HG02870 (cell line): ENCODE measurements at regions not wholly inside any gene's neighbourhood (a gene's known extent, or its start where the extent isn't known, plus 50 kb on each side); places are given as distances from the start of the nearest gene placed in this dataset.
"Not testable (repeated sequence)": the region's sequence is repeated elsewhere in the genome, so short reads cannot be mapped to it uniquely, and the experiment has no call there.

Source experiments
- ATAC-seq: cut with Tn5 transposase; IDR thresholded peaks from one replicate; pipeline ENCODE4 v1.9.1; 2021; ENCODE audit warnings: mild to moderate bottlenecking, moderate library complexity; ENCODE audit not compliant: unreplicated experiment

DNA sequence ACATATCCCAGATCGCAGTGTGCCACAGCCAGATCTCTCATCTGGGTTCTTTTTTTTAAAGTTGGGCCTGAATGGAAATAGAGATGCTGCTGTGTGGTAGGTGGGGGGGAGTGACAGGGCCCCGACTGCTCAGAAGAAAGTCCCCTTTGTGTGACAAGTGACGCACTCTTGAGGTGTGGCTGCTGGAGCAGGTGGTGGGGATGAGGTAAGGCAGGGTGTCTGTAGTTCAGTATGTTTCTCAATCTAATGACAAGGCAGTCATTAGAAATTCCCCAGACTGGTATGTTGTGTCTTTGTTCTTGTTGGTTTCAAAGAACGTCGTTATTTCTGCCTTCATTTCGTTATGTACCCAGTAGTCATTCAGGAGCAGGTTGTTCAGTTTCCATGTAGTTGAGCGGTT, 128.8 kb upstream of the TACR1 start:
- no peak for ATAC-seq

- ATAC-seq, result no peak
These were observed 128.0 kb upstream of the TACR1 start for GRCh38 chr2:75327334-75327733.

DNA sequence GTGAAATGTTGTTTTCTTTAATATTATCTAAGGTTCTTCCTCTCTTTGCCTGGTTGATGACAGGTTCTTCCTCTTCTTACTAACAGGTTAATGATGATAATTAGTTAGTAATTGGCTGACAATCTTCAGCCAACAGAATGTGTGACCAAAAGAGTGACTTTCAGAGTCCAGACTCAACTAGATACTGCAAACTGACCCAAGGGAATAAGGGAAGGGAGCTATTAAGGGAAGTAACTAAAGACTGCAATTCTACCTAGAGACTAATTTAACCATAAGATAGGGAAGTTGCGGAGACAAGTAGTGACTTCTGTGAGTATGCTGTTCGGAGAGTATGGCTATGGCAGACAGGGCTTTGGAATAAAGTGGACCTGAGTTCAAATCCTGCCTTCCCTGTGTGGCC, 127.3 kb upstream of the TACR1 start:
- ATAC-seq, result no peak

DNA sequence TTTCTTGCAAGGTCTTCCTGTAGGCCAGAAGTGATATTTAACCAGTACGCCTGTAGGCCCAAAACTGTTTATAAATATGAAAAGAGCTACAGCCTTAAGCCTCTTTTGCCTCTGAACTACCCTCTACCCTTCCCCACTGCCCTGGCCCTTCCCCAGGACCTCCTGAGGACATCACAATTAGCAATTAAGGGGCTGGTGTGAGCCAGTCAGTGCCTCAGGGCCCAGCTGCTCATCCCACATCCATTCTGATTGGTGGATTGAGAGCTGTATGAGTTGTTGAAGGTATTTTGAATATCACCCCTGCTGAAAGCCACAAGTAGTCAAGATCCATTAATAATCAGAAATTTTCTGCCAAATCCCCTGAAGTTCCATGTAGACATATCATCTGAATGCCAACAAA, 126.3 kb upstream of the TACR1 start:
- ATAC-seq, result no peak

GRCh38 chr2:75324861-75325284, 125.6 kb upstream of the TACR1 start:
- ATAC-seq, result no peak

GRCh38 chr2:75324141-75324540, 124.8 kb upstream of the TACR1 start:
- no peak for ATAC-seq

GRCh38 chr2:75321599-75321922, 122.2 kb upstream of the TACR1 start:
- ATAC-seq, result no peak

GRCh38 chr2:75320898-75321598, 121.7 kb upstream of the TACR1 start:
- no peak for ATAC-seq

- ATAC-seq, result no peak
These were observed 120.6 kb upstream of the TACR1 start for GRCh38 chr2:75319951-75320350.

GRCh38 chr2:75317802-75318201, 118.5 kb upstream of the TACR1 start:
- ATAC-seq, result no peak

- ATAC-seq, result no peak
These were observed 118.0 kb upstream of the TACR1 start for GRCh38 chr2:75317316-75317715.

DNA sequence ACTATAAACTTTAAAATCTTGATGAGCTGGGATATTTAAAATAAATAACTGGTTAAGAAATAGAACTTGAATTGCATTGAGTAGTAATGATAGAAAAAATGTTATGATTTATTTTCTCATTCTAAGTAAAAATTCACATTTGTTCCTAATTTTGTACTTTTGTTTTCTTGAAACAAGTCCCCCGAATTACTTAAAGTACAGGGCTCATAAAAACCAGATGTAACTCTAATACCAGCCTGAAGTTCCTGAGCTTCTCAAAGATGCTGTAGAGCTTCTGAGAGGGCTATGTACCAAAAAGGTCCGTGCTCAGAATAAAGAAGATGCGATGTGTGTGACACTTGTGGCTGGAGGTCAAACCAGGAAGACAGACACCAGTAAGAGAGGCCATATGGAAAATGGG, 116.1 kb upstream of the TACR1 start:
- no peak for ATAC-seq

DNA sequence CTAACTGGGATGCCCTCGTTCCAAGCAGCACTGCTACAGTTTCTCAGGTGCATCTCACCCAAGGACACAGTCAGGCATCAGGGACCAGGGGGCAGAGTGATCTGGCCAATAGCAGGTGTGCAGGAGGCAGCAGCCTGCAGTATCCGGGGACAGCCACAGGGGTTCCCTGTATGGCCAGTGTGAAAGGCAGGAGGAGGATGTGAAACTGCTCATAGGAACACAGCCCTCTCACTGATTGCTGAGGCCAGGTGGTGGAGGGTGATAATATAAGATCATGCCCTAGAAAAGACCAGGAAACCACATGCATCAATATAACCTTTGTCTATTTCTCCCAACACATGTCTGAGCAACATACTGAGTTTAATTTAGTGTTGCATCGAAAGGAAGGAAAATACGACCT, 112.7 kb upstream of the TACR1 start:
- peak; percentile 100 for ATAC-seq

- no peak for ATAC-seq
These were observed 112.2 kb upstream of the TACR1 start for GRCh38 chr2:75311521-75311920.

DNA sequence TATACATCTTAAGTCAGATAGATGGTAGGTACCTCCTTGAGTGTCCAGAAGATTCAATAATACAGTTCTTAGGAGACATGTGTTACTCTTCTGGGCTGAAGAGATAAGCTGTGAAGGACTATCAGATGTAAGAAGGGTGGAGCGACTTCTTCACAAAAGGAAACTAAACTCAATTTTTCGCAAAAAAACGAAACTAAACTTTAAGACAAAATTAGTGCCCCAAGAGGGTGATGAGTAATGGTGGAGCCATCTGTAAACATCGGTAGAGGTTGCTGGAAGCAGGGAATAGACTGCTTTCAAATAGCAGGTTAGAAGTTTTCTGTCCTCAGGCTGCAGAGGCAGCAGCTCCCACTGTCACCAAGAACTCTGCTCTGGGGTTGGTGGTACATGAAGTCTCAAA, 111.6 kb upstream of the TACR1 start:
- ATAC-seq, result no peak

GRCh38 chr2:75309596-75310463, 110.5 kb upstream of the TACR1 start:
- no peak for ATAC-seq

- ATAC-seq, result no peak
These were observed 103.9 kb upstream of the TACR1 start for GRCh38 chr2:75303227-75303626.

DNA sequence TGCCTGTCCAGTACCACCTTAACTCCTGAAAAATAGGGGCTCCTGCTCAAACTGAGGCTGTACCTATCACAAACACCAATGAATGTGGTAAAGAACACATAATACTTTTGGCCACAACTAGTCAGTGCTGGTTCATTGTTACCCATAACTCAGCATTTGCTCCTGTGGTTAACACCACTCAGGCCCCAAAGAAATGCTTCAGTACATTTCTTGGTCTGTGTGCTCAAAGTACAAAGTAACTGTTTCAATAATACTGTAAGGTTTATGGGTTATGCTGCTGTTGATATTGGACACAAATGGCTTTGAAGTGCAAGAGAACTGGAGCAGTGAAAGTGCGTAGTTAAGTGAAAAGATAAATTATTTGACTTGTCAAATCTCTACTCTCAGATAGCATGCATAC, 95.0 kb upstream of the TACR1 start:
- no peak for ATAC-seq

DNA sequence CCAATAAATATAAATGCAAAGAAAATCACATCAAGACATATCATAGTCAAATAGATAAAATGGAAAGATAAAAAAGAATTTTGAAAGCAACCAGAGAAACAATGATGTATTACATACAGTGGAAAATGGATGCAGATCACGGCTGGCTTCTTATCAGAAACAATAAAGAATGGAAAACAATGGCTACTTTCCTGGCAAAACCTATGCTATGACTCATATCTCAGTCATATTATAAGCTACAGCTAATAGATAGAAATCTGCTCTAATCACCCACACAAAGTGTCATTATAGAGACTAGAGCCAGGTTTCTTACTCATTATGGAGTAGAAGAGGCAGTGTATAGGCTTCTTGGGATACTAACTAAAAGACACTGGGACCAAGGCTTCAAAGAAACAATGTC, 93.5 kb upstream of the TACR1 start:
- no peak for ATAC-seq

DNA sequence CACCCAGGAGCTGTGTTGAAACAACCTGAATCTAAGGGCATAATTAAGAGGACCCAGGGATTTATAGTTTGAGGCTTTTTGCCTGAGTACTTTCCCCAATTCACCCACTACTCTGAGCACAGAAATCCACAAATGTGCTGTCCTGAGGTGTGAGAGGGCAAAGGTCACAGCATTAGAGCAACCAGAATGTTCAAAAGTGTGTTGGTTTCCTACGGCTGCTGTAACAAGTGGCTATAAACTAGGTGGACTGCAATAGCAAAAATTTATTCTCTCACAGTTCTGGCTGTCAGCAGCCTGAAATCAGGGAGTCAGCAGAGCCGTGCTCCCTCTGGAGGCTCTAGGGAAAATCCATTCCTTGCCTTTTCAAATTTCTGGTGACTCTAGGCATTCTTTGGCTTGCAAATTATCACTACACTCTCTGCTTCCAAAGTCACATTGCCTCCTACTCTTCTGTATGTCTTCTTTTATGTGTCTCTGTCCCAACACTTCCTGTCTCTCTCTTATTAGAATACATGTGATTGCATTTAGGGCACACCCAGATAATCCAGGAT, 91.4 kb upstream of the TACR1 start:
- ATAC-seq, result no peak

DNA sequence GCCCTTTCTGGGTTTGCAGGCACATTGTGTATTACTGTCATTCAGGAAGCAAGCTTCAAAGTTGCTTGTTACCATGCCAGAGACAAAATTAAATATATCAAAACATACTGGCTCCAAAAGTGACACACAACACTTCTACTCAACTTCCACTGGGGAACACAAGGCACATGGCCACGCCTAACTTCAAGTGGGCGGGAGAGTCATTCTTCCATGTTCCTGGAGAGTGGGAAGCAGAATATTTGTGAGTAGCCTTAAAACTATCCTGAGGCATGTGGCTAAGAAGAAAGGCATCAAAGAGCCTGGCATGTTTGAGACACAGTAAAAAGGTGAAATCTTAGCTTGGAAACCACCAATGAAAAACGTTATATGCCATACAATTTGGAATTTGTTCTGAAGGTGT, 90.5 kb upstream of the TACR1 start:
- ATAC-seq, result no peak

- not testable (repeated sequence) for ATAC-seq
These were observed 89.9 kb upstream of the TACR1 start for GRCh38 chr2:75289178-75289577.
